Glutamatergic neuron (in vitro differentiated cells): ENCODE measurements at regions not wholly inside any gene's neighbourhood (a gene's known extent, or its start where the extent isn't known, plus 50 kb on each side); places are given as distances from the start of the nearest gene placed in this dataset.
A peak's percentile ranks its signal among the peaks of the same experiment; 100 is the strongest.
"Not testable (repeated sequence)": the region's sequence is repeated elsewhere in the genome, so short reads cannot be mapped to it uniquely, and the experiment has no call there.

Experiments used
- DNase-seq: peaks from one replicate; pipeline ENCODE4 v3.0.0; 2022
- H3K27ac Mint-ChIP-seq: one replicate; pipeline ENCODE4 v1.8.0; 2020; ENCODE audit warnings: mild to moderate bottlenecking, mixed read lengths, inconsistent platforms; ENCODE audit not compliant: unreplicated experiment
- H3K27me3 Mint-ChIP-seq: one replicate; pipeline ENCODE4 v1.8.0; 2020; ENCODE audit warnings: mild to moderate bottlenecking, moderate library complexity, mixed read lengths, inconsistent platforms; ENCODE audit not compliant: unreplicated experiment
- H3K36me3 Mint-ChIP-seq: one replicate; pipeline ENCODE4 v1.8.0; 2020; ENCODE audit warnings: mild to moderate bottlenecking, mixed read lengths, inconsistent platforms; ENCODE audit not compliant: unreplicated experiment
- H3K4me1 Mint-ChIP-seq: one replicate; pipeline ENCODE4 v1.8.0; 2020; ENCODE audit warnings: mild to moderate bottlenecking, low read depth, mixed read lengths, inconsistent platforms; ENCODE audit not compliant: unreplicated experiment
- H3K4me3 Mint-ChIP-seq: one replicate; pipeline ENCODE4 v1.8.0; 2020; ENCODE audit warnings: mild to moderate bottlenecking, mixed read lengths, inconsistent platforms; ENCODE audit not compliant: unreplicated experiment
- H3K9me3 Mint-ChIP-seq: one replicate; pipeline ENCODE4 v1.8.0; 2020; ENCODE audit warnings: mild to moderate bottlenecking, moderate library complexity, mixed read lengths, inconsistent platforms; ENCODE audit not compliant: unreplicated experiment
- TF ChIP-seq, protein P1 (sequence below): fragments of 200-600 bp; sonication (generic); IDR thresholded peaks from one replicate; pipeline ENCODE4 v1.5.0; 2021; ENCODE audit not compliant: partially characterized antibody, unreplicated experiment

- DNase-seq, result no peak
- Mint-ChIP-seq H3K27me3 (no peaks in the 10 kb centered on the region), H3K27ac (peak overlapping the region; percentile 69), H3K36me3 (no peaks in the 10 kb centered on the region), H3K4me1 (peaks cover 42% of the 10 kb centered on the region), H3K4me3 (peak overlapping the region; percentile 71), H3K9me3 (peaks cover 4% of the 10 kb centered on the region)
- TF ChIP-seq, protein P1, sequence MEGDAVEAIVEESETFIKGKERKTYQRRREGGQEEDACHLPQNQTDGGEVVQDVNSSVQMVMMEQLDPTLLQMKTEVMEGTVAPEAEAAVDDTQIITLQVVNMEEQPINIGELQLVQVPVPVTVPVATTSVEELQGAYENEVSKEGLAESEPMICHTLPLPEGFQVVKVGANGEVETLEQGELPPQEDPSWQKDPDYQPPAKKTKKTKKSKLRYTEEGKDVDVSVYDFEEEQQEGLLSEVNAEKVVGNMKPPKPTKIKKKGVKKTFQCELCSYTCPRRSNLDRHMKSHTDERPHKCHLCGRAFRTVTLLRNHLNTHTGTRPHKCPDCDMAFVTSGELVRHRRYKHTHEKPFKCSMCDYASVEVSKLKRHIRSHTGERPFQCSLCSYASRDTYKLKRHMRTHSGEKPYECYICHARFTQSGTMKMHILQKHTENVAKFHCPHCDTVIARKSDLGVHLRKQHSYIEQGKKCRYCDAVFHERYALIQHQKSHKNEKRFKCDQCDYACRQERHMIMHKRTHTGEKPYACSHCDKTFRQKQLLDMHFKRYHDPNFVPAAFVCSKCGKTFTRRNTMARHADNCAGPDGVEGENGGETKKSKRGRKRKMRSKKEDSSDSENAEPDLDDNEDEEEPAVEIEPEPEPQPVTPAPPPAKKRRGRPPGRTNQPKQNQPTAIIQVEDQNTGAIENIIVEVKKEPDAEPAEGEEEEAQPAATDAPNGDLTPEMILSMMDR, result no peak
Observed at GRCh38 chr6:56814308-56814707, 140.6 kb upstream of the BEND6 start.

GRCh38 chr6:56812851-56813250 is 142.1 kb upstream of the BEND6 start:
- H3K4me1 Mint-ChIP-seq, result peaks cover 45% of the 10 kb centered on the region
- peak overlapping the region; percentile 38 for H3K27ac Mint-ChIP-seq
- DNase-seq, H3K27me3 Mint-ChIP-seq, H3K9me3 Mint-ChIP-seq, H3K36me3 Mint-ChIP-seq, H3K4me3 Mint-ChIP-seq: not testable (repeated sequence)

- peak; percentile 43 for DNase-seq
- TF ChIP-seq, protein P1, result no peak
- Mint-ChIP-seq H3K36me3 (no peaks in the 10 kb centered on the region), H3K4me3 (peak overlapping the region; percentile 32), H3K27me3 (peaks cover 6% of the 10 kb centered on the region), H3K4me1 (peaks cover 50% of the 10 kb centered on the region), H3K27ac (peak overlapping the region; percentile 82), H3K9me3 (peaks cover 12% of the 10 kb centered on the region)
Observed at GRCh38 chr6:56808871-56809359, 146.0 kb upstream of the BEND6 start.

DNA sequence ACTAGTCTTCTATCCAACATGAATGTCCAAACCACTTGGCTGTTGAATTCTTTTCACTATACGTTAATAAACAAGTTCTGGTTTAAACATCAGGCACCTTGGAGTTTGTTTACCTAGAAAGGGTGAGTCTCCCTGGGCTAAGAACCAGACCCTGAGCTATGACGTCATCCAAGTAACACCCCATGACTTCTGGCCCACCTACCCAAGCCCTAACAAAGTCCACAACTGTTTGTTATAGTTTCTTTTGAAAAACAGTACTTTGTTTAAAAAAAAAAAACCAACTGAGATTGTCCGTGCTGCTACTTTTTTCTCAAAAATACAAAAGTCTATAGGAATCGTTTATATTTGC is 146.9 kb upstream of the BEND6 start:
- TF ChIP-seq, protein P1, result no peak
- DNase-seq, result no peak
- H3K4me3 Mint-ChIP-seq, result peak overlapping the region; percentile 47
- peak overlapping the region; percentile 90 for H3K27ac Mint-ChIP-seq
- peaks cover 6% of the 10 kb centered on the region for H3K27me3 Mint-ChIP-seq
- peaks cover 12% of the 10 kb centered on the region for H3K9me3 Mint-ChIP-seq
- peaks cover 57% of the 10 kb centered on the region for H3K4me1 Mint-ChIP-seq
- no peaks in the 10 kb centered on the region for H3K36me3 Mint-ChIP-seq

- Mint-ChIP-seq H3K36me3 (no peaks in the 10 kb centered on the region), H3K27me3 (peaks cover 6% of the 10 kb centered on the region), H3K9me3 (peaks cover 12% of the 10 kb centered on the region), H3K4me1 (peaks cover 62% of the 10 kb centered on the region), H3K27ac (peak overlapping the region; percentile 90), H3K4me3 (peak overlapping the region; percentile 77)
- TF ChIP-seq, protein P1, result no peak
- DNase-seq, result no peak
Observed at GRCh38 chr6:56807326-56807988, 147.4 kb upstream of the BEND6 start.
